NCI-H2196 (cell line): ENCODE measurements at regions not wholly inside any gene's neighbourhood (a gene's known extent, or its start where the extent isn't known, plus 50 kb on each side); places are given as distances from the start of the nearest gene placed in this dataset.

Experiments used
- DNase-seq: peaks from one replicate; lab custom pipeline; 2025; ENCODE audit not compliant: unreplicated experiment; lab: John Stamatoyannopoulos, UW

DNA sequence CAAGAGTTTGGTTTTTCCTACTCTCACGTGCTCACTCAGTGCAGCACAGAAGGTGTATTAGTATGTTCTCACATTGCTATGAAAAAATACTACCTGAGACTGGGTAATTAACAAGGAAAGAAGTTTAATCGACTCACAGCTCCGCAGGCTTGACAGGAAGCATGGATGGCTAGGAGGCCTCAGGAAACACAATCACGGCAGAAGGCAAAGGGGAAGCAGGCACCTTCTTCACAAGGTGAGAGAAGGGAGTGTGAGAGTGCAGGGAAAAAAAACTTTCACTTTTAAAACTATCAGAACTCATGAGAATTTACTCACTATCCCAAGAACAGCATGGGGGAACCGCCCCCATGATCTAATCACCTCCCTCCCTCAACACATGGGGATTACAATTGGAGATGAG, 185.8 kb upstream of the TMPO start:
- DNase-seq: no peak

DNA sequence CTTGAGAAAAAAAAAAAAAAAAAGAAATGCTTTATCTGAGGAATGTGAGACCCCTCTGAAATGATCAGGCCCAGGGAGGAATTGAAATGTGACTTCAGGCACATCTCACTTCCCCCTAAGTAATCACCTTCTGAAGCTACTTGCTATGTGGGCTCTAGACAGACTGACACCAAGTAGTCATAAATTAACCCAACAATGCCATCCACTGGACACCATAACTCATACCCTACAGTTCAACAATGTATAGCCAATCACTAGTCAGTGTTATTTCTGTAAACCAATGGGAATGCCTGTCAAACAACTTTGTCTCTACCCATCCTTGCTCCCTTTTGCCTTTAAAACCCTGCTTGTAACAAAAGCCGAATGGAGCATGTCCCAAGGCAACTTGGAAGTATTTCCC, 182.7 kb upstream of the TMPO start:
- DNase-seq: no peak

DNA sequence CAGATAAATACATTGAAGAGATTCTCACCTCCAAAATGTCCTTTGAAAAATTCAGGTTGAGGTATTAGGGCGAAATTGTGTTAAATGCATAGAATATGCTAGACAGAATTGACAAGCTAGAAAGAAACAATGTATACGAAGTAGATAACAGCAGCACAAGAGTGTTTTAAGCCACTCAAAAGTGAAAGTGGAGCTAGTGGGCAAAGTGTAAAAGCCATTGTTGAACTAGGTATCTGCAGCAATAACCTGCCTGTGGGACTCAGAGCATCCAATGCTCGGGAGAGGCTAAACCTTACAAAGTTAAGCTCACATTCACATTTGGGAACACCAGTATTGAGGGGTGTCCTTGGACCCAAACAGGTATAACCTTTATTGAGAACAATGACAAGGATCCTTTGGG, 180.6 kb upstream of the TMPO start:
- DNase-seq: no peak

DNA sequence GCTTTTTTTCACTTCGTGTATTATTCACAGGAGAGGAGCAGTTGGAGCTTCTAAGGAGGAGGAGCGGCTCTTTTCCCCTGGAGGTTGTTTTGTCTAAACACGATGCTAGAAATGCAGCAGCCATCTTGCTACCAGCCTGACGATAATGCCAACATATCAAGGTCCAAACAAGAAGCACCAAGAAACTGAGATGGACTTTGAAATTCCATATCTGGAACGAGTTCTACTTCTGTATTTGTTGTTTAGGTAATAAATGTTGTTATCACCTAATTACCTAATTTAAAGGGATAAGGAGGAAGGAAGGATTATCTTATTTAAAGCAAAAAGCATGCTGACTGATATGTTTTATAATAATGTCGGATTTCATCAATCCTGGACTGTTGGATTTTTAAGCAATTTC, 174.4 kb upstream of the TMPO start:
- DNase-seq: no peak

DNA sequence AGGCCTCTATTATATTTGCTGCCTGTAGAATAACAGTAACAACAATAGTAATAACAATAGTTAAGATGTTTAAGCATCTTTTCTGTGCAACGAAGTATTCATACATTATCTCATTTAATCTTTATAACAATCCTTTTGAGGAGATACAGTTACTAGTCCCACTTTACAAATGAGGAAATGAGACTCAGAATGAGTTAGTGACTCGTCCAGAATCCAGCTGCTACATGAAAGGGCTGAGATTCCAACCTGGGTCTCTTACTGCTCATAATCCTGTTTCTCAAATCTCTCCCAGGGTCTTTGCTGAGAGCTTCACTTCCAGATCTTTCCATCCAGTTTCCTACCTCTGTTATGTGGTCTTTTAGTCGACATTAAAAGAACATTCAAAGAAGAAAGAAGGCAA, 173.7 kb upstream of the TMPO start:
- no peak for DNase-seq

- DNase-seq: no peak
Observed at GRCh38 chr12:98343002-98343567, 172.3 kb upstream of the TMPO start.

DNA sequence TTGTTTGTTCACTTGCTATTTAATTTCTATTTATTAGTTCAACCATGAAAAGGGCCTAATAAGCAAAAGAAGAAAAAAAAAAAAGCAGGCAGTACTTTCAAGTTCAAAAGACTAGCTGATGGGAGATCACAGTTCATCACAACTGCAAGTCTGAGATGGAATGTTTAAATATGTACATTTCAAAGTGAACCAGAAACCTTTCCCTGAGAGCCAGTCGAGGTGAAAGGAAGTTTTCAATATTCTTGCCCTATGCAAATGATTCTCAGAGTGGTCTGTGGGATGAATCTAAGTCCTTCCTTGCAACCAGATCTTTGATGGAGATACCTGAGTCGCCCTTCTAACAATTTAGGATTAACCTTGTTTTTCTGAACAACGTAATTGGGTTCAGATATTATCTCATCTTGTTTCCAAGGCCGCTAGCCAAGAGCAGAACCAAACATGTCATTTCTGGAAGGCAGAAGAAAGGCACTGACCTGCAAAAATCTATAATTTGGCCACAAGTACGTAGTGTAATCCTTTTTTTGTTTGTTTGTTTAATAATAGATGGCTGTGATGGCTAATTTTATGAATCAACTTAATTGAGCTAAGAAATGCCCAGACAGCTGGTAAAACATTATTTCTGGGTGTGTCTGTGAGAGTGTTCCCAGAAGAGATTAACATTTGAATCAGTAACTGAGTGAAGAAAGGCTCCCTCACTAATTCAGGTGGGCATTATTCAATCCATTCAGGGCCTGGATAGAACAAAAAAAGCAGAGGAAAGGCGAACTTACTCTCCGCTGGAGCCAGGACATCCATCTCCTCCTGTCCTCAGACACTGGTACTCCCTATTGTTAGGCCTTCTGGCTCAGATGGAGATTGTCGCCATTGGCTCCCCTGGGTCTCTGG, 171.1 kb upstream of the TMPO start:
- DNase-seq: no peak

- DNase-seq: no peak
Observed at GRCh38 chr12:98345308-98345876, 170.0 kb upstream of the TMPO start.

DNA sequence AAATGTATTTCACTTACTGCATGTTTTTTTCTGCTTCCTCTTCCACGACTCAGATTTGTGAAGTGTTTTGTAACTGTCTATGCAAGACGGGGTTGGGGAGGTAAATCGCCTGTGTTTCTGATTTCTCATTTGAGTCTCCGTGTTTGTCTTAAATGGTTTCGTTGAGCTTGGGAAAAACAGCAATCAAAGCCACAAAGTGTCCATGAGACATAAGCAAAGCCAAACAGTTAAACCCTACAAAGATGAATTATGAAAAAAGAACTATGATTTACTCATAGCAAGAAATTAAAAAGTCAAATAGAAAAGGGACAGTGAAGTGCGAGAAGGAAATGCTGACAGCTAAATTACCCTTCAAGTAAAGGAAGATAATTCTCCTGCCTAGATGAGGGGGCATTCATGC, 164.3 kb upstream of the TMPO start:
- DNase-seq: no peak

- DNase-seq: no peak
Observed at GRCh38 chr12:98351784-98352183, 163.6 kb upstream of the TMPO start.

DNA sequence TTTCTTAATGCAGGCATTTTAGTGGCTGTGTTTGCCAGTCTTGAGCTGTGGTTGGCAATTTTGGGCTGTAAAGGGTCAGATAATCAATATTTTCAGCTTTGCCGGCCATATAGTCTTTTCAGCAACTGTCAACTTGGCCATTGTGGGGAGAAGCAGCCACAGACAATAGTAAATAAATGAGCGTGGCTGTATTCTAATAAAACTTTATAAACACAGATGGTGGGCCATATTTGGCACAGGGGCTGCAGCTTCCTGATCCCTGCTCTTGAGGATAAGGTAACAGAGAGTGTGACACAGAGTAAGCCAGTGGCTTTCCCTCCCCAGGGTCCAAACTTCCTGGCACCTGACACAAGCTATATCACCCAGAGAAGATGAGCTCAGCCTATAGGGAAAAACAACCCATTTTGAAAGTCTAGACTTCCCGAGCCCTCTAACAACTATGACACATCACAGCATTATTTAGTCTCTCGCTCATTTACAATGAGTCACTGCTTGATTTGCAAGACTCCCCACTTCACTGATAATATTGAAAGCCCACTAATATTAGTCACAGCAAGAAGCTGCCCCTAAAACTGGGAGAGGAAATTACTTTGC, 163.1 kb upstream of the TMPO start:
- no peak for DNase-seq

GRCh38 chr12:98352835-98353234, 162.6 kb upstream of the TMPO start:
- DNase-seq: no peak

DNA sequence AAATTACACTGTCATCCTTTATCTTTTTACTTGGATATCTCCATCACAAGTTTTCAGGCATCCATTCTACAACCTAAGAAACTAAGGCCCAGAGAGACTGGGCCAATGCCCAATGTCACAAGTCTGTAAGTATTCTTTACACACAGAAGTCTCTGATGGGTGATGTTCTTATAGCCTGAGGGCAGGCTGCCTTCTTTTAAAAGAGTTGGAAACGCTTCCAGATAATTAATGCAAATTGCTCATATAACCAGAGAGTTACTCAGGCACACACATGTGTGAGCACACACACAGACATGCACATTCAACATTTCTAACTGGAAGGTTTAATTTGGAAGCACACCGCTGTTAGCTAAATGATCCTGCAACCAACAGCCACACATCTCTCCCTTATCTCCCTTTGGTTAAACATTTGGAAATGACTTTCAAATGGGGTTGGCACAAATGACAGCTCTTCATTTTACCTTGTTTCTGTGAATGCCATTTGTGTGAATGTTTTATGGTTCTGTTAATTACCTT, 160.8 kb upstream of the TMPO start:
- DNase-seq: no peak

DNA sequence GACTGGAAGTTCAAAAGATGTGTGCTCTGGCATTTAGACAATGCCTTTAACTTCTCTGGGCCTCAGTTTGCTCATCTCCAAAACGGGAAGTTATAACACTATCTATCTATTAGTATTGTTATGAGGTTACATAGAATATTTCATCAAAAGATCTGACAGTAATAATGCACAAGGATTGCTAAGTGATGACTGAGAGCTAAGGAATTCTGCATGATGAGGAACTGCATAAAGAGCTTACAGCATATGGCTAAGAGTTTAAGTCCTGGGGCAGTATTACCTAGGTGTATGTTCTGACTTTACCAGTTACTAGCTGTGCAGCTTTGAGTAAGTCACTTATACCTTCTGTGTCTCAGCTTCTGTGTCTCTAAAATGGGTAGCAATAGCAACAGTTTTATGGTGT, 160.1 kb upstream of the TMPO start:
- DNase-seq: no peak

DNA sequence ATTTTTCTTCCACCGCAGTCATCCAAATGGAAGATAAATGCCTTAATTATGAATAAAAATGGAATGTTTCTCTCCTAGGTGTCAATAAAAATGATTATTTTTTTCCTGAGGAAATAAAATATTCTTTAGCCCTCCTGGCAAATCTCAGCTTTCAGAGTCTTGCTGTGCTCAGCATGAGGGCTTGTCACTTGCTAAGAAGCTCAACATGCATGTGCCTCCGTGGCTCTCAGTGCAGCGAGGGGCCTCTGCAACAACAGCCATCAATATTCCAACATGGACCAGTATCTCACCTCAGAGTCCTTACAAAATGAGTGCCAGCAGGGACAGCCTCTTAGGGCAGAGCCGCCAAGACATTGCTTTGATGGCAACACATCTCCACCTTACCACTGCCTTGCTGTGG, 159.5 kb upstream of the TMPO start:
- no peak for DNase-seq

DNA sequence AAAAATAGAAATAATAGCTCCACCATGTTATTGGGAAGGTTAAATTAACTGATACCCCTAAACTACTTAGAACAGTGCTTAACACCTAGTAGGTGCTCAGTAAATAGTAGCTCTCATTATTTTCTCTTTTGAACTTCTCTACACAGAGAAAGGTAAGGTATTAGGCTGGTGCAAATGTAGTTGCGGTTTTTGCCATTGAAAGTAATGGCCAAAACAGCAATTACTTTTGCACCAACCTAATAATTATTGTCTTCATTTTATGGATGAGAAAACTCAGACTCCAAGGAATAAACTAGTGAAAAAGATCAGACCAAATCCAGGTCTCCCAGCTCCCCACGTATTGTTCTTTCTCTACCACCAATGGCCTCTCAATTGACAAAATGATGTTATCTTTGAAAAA, 157.2 kb upstream of the TMPO start:
- no peak for DNase-seq

DNA sequence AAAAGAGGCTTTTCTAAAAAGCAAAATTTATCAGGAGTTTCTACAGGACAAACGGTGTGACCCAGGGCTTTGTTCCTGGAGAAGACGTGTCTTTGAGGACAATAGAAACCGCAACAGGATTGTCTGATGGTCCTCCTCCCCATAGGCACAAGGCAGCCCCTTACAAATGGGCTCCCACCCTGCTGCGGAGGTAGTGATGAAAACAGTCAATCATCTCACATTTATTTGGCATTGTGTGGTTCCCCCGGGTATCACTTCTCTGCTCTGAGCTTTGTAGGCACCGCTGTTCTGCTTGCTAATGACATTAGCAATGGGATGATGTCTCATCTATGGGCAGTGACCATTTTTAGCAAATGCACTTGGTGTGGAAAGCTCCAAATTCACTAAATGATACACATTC, 155.5 kb upstream of the TMPO start:
- DNase-seq: no peak

DNA sequence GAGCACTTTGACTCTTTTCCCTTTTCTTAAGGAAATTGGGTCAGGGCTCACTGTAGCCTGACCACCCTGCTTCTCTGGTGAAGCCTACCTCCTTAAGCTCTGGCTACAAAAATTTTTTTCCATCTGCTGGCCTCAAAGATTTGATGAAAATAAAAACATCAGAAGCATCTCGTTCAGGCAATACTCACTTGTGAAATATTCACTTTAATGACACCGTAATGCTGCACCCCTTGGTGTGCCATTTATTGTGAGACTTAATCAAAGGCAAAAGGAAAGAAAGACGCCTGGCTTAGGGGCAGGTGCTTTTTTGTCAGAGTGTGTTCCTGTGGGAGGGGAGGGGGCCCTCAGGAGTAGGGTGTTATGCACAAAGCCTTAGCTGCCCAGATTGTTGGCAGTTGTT, 155.0 kb upstream of the TMPO start:
- no peak for DNase-seq

GRCh38 chr12:98369581-98369980, 145.8 kb upstream of the TMPO start:
- no peak for DNase-seq

- no peak for DNase-seq
Observed at GRCh38 chr12:98370976-98371375, 144.4 kb upstream of the TMPO start.

DNA sequence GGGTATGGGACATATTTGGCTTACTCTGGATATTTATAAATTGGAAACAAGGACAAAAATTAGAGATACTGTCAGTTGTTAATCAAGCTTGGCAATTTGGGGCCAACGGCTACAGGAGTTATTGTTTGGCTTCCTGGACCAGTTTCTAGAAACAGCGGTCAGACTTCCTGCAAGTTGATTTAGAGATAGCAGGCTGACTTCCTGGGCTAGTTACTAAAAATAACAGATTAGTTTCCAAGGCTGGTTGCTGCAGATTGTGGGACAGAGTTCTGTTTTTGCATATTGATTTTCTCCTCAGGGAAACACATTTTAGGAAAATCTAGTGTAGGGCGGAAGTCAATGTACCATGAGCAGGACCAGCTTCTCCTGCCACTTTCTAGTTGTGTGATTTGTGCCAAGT, 144.0 kb upstream of the TMPO start:
- no peak for DNase-seq
